Fibroblast of mammary gland (primary cell): ENCODE measurements at regions not wholly inside any gene's neighbourhood (a gene's known extent, or its start where the extent isn't known, plus 50 kb on each side); places are given as distances from the start of the nearest gene placed in this dataset.

ENCODE experiments used
- DNase-seq: peaks from one replicate; pipeline ENCODE4 v3.0.0-alpha.2; 2010; ENCODE audit warnings: low read depth
- H3K4me3 ChIP-seq: 2 replicates; pipeline ENCODE4 v1.5.1; 2011; ENCODE audit warnings: low read depth, mild to moderate bottlenecking, low read length, moderate library complexity; ENCODE audit not compliant: control insufficient read depth
- TF ChIP-seq, protein P1 (sequence below): conservative IDR thresholded peaks from 2 replicates; pipeline ENCODE4 v1.5.1; 2011; ENCODE audit warnings: low read depth, low read length, inconsistent platforms; ENCODE audit not compliant: control insufficient read depth, insufficient read depth

DNA sequence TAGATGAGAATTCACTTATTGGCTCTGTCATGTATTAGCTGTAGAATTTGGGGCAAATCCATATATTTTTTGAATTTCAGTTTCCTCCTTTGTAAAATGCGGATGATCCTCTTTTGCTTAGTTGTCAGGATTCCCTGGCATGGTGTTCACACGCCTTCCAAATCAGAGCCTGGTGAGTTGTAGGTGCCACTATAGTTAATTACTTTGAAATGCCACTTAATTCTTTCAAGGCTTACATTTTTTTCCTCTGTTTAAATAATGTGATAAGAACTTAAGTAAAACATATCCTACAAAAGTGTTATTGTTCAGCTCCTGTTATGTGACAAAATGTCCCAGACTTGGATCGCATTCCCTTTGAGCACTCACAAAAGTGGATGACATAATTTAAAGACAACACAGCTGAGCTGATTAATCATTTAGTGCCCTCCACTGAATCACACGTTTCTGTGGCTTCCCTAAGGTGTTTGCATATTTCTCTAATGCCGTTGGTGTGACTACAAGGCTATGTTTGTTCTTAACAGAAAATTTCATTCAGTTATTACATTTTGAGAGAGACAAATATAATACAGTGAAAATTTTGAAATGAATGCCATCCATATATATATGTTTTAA, 471.2 kb upstream of the CHST9 start:
- H3K4me3 ChIP-seq: no peak overlapping the region
- DNase-seq: no peak
- TF ChIP-seq, protein P1, sequence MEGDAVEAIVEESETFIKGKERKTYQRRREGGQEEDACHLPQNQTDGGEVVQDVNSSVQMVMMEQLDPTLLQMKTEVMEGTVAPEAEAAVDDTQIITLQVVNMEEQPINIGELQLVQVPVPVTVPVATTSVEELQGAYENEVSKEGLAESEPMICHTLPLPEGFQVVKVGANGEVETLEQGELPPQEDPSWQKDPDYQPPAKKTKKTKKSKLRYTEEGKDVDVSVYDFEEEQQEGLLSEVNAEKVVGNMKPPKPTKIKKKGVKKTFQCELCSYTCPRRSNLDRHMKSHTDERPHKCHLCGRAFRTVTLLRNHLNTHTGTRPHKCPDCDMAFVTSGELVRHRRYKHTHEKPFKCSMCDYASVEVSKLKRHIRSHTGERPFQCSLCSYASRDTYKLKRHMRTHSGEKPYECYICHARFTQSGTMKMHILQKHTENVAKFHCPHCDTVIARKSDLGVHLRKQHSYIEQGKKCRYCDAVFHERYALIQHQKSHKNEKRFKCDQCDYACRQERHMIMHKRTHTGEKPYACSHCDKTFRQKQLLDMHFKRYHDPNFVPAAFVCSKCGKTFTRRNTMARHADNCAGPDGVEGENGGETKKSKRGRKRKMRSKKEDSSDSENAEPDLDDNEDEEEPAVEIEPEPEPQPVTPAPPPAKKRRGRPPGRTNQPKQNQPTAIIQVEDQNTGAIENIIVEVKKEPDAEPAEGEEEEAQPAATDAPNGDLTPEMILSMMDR: no peak

GRCh38 chr18:27653247-27653646, 468.1 kb upstream of the CHST9 start:
- TF ChIP-seq, protein P1: no peak
- H3K4me3 ChIP-seq: no peak overlapping the region
- no peak for DNase-seq

DNA sequence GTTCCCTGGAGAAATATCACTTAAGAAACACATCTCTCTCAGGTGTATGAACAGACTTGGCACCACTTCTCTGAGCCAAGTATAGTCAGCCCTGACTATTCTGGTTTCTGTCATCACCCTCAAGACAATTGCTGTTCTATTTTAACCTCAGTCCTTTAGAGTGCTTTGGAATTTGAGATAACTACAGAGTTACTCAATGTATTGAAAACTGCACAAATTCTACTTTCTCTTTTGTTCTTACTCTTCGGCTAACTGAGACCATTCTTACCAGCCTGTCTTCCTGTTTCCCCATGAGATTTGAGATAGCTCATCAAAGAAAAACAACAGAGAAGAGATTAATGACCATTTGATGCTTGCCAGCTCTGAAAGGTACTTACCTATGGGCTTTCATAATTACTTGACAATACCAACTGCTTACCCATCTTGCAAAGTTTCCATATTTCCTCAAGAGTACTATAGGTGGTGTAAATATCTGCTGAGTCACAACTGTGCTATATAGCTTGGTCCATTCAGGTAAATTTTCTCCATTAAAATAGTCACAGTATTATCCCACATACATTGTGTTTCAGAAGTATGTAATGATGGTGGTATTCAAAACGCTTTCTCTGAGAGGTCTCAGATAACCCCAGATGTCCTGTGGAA, 467.5 kb upstream of the CHST9 start:
- no peak overlapping the region for H3K4me3 ChIP-seq
- no peak for DNase-seq

DNA sequence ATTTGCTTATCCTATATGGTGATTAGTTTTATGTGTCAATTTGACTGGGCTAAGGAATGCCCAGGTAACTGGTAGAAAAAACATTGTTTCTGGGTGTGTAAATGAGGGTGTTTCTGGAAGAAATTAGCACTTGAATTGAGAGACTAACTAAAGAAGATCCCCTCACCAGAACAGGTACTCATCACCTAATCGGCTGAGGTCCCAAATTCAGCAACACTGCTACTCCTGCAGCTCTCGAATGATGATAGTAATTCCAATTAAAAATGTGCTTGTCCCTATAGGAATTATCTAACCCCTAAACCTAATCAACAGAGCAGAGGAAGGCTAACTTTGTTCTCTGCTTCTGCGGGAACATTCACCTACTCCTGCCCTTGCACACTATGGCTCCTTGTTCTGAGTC, 464.5 kb upstream of the CHST9 start:
- DNase-seq: no peak
- TF ChIP-seq, protein P1: no peak
- H3K4me3 ChIP-seq: no peak overlapping the region

More for the DNA sequence above, 467.5 kb upstream of the CHST9 start:
- TF ChIP-seq, protein P1: no peak

DNA sequence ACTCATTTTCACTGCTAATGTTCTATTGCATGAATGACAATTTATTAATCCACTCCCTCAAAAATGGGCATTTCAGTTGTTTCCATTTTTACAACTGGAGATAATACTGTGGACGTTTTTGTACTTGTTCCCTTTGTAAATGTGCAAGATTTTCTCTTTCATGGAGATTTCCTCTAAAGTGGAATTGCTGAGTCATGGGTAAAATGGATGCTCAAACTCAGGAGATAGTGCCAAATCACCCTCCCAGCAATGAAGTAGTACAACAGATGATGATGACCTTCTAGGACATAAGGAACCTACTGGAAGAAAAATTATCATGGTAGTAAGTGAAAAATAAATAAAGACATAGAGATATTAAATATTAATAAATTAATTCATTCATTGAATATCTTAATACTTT, 460.8 kb upstream of the CHST9 start:
- no peak for DNase-seq
- H3K4me3 ChIP-seq: no peak overlapping the region
- TF ChIP-seq, protein P1: no peak

- DNase-seq: no peak
- H3K4me3 ChIP-seq: no peak overlapping the region
- TF ChIP-seq, protein P1: no peak
These were observed 451.5 kb upstream of the CHST9 start for GRCh38 chr18:27636576-27637085.

GRCh38 chr18:27632706-27633105, 447.6 kb upstream of the CHST9 start:
- no peak for DNase-seq
- no peak overlapping the region for H3K4me3 ChIP-seq
- TF ChIP-seq, protein P1: no peak
